ENCODE measurements at regions not wholly inside any gene's neighbourhood (a gene's known extent, or its start where the extent isn't known, plus 50 kb on each side); places are given as distances from the start of the nearest gene placed in this dataset.

- Histone ChIP-seq H3K4me1 (ENCODE audit: low read length) (no peaks in the 10 kb centered on the region), H3F3A (ENCODE audit: insufficient read depth, low read length) (no peaks in the 10 kb centered on the region), H3K4me3 (ENCODE audit: low read length) (no peak overlapping the region), H2AFZ (ENCODE audit: low read length) (no peak overlapping the region), H3K4me2 (ENCODE audit: low read depth, low read length) (no peak overlapping the region), H3K9me3 (replicated peaks; ENCODE audit: insufficient read depth, low read length) (no peaks in the 10 kb centered on the region), H3K27ac (ENCODE audit: low read length) (no peak overlapping the region), H4K20me1 (ENCODE audit: insufficient read depth, low read length) (no peaks in the 10 kb centered on the region), H3K27me3 (replicated peaks; ENCODE audit: insufficient read depth, low read length) (no peaks in the 10 kb centered on the region), H3K9me2 (replicated peaks; ENCODE audit: insufficient read depth, low read length) (no peaks in the 10 kb centered on the region), H3K9ac (ENCODE audit: low read length) (no peak overlapping the region), H3K36me3 (replicated peaks; ENCODE audit: insufficient read depth, low read length) (no peaks in the 10 kb centered on the region), H3K79me2 (ENCODE audit: low read length) (no peaks in the 10 kb centered on the region)
- DNase-seq = no peak
- TF ChIP-seq EZH2phosphoT487 (IDR thresholded peaks at IDR 0.05; ENCODE audit: low read length) (no peak), EZH2 (optimal IDR thresholded peaks at IDR 0.05; ENCODE audit: low read depth, low read length) (no peak), CTCF (IDR thresholded peaks at IDR 0.05; ENCODE audit: low read length) (no peak)
These were observed 100.1 kb downstream of the HOXA1 start for GRCh38 chr7:26995666-26996065.

GRCh38 chr7:26993816-26994810 lies 101.7 kb downstream of the HOXA1 start:
- H3K79me2 ChIP-seq (ENCODE audit: low read length) = no peaks in the 10 kb centered on the region
- no peak overlapping the region for H2AFZ ChIP-seq (ENCODE audit: low read length)
- H3K9ac ChIP-seq (ENCODE audit: low read length) = no peak overlapping the region
- no peaks in the 10 kb centered on the region for H3K27me3 ChIP-seq (replicated peaks; ENCODE audit: insufficient read depth, low read length)
- DNase-seq = no peak
- no peaks in the 10 kb centered on the region for H3K9me2 ChIP-seq (replicated peaks; ENCODE audit: insufficient read depth, low read length)
- H3K9me3 ChIP-seq (replicated peaks; ENCODE audit: insufficient read depth, low read length) = no peaks in the 10 kb centered on the region
- no peaks in the 10 kb centered on the region for H4K20me1 ChIP-seq (ENCODE audit: insufficient read depth, low read length)
- TF ChIP-seq EZH2phosphoT487 (IDR thresholded peaks at IDR 0.05; ENCODE audit: low read length) (no peak), CTCF (IDR thresholded peaks at IDR 0.05; ENCODE audit: low read length) (no peak), EZH2 (optimal IDR thresholded peaks at IDR 0.05; ENCODE audit: low read depth, low read length) (no peak)
- H3K4me1 ChIP-seq (ENCODE audit: low read length) = no peaks in the 10 kb centered on the region
- H3K4me2 ChIP-seq (ENCODE audit: low read depth, low read length) = no peak overlapping the region
- no peak overlapping the region for H3K27ac ChIP-seq (ENCODE audit: low read length)
- no peaks in the 10 kb centered on the region for H3K36me3 ChIP-seq (replicated peaks; ENCODE audit: insufficient read depth, low read length)
- no peaks in the 10 kb centered on the region for H3F3A ChIP-seq (ENCODE audit: insufficient read depth, low read length)
- H3K4me3 ChIP-seq (ENCODE audit: low read length) = no peak overlapping the region

- no peaks in the 10 kb centered on the region for H4K20me1 ChIP-seq (ENCODE audit: insufficient read depth, low read length)
- no peaks in the 10 kb centered on the region for H3K36me3 ChIP-seq (replicated peaks; ENCODE audit: insufficient read depth, low read length)
- no peaks in the 10 kb centered on the region for H3F3A ChIP-seq (ENCODE audit: insufficient read depth, low read length)
- no peak overlapping the region for H3K4me2 ChIP-seq (ENCODE audit: low read depth, low read length)
- H3K27me3 ChIP-seq (replicated peaks; ENCODE audit: insufficient read depth, low read length) = no peaks in the 10 kb centered on the region
- DNase-seq = no peak
- H2AFZ ChIP-seq (ENCODE audit: low read length) = no peak overlapping the region
- H3K79me2 ChIP-seq (ENCODE audit: low read length) = no peaks in the 10 kb centered on the region
- no peak overlapping the region for H3K9ac ChIP-seq (ENCODE audit: low read length)
- no peak overlapping the region for H3K4me3 ChIP-seq (ENCODE audit: low read length)
- TF ChIP-seq EZH2phosphoT487 (IDR thresholded peaks at IDR 0.05; ENCODE audit: low read length) = no peak
- TF ChIP-seq EZH2 (optimal IDR thresholded peaks at IDR 0.05; ENCODE audit: low read depth, low read length) = no peak
- TF ChIP-seq CTCF (IDR thresholded peaks at IDR 0.05; ENCODE audit: low read length) = no peak
- H3K9me3 ChIP-seq (replicated peaks; ENCODE audit: insufficient read depth, low read length) = no peaks in the 10 kb centered on the region
- no peaks in the 10 kb centered on the region for H3K9me2 ChIP-seq (replicated peaks; ENCODE audit: insufficient read depth, low read length)
- no peak overlapping the region for H3K27ac ChIP-seq (ENCODE audit: low read length)
- no peaks in the 10 kb centered on the region for H3K4me1 ChIP-seq (ENCODE audit: low read length)
These were observed 103.1 kb downstream of the HOXA1 start for GRCh38 chr7:26992670-26993069.
